ENCODE measurements at regions not wholly inside any gene's neighbourhood (a gene's known extent, or its start where the extent isn't known, plus 50 kb on each side); places are given as distances from the start of the nearest gene placed in this dataset.

GRCh38 chr5:44885903-44886302, 77.2 kb downstream of the MRPS30 start:
- TF ChIP-seq POLR2A (IDR thresholded peaks at IDR 0.05) = no peak
- TF ChIP-seq CTCF (IDR thresholded peaks at IDR 0.05) = no peak
- TF ChIP-seq POLR2AphosphoS5 (IDR thresholded peaks at IDR 0.05) = no peak
